PC-3 (cell line): ENCODE measurements at regions not wholly inside any gene's neighbourhood (a gene's known extent, or its start where the extent isn't known, plus 50 kb on each side); places are given as distances from the start of the nearest gene placed in this dataset.
A peak's percentile ranks its signal among the peaks of the same experiment; 100 is the strongest.

Experiments used
- ATAC-seq: fragments of 200-7000 bp; cut with Tn5 transposase; 2 replicates; pipeline ENCODE4 v1.9.1; 2020; ENCODE audit warnings: mild to moderate bottlenecking, moderate library complexity
- BruUV-seq: library from RNA; stranded (reverse); fragments of 400-500 nt; replicated peaks from 2 replicates; lab custom pipeline; 2021; lab: Mats Ljungman, UMichigan
- CTCF ChIA-PET: fragments of 300-600 bp; sonication (Branson Sonifier 250); formaldehyde crosslinking; loops from one replicate; lab custom pipeline; 2022; ENCODE audit warnings: antibody characterized with exemption; lab: Charles Lee
- POLR2A ChIA-PET: fragments of 300-600 bp; sonication (Branson Sonifier 250); formaldehyde crosslinking; loops from one replicate; lab custom pipeline; 2022; ENCODE audit warnings: antibody characterized with exemption; ENCODE audit not compliant: unreplicated experiment; lab: Charles Lee
- DNase-seq: peaks from one replicate; pipeline ENCODE4 v3.0.0-alpha.2; 2015
- H2AFZ ChIP-seq: fragments of 300-600 bp; sonication (generic); 2 replicates; pipeline ENCODE4 v1.6.0; 2016; ENCODE audit warnings: antibody characterized with exemption, low read length
- H3F3A ChIP-seq: fragments of 300-600 bp; sonication (generic); one replicate; pipeline ENCODE4 v1.6.0; 2017; ENCODE audit warnings: antibody characterized with exemption, low read length, control low read depth, mild to moderate bottlenecking; ENCODE audit not compliant: unreplicated experiment
- H3K27ac ChIP-seq: fragments of 300-600 bp; sonication (generic); 2 replicates; pipeline ENCODE4 v1.5.1; 2016; ENCODE audit warnings: mild to moderate bottlenecking, low read length
- H3K27me3 ChIP-seq: fragments of 300-600 bp; sonication (generic); 2 replicates; pipeline ENCODE4 v1.6.1; 2016; ENCODE audit warnings: low read length, mixed read lengths
- H3K36me3 ChIP-seq: fragments of 300-600 bp; sonication (generic); 2 replicates; pipeline ENCODE4 v1.6.1; 2016; ENCODE audit warnings: low read depth, mixed run types, low read length, mixed read lengths
- H3K4me1 ChIP-seq: fragments of 300-600 bp; sonication (generic); 2 replicates; pipeline ENCODE4 v1.5.1; 2016; ENCODE audit warnings: low read length; ENCODE audit not compliant: insufficient read depth
- H3K4me2 ChIP-seq: fragments of 300-600 bp; sonication (generic); 2 replicates; pipeline ENCODE4 v1.6.0; 2016; ENCODE audit warnings: low read length
- H3K4me3 ChIP-seq: fragments of 300-600 bp; sonication (generic); 2 replicates; pipeline ENCODE4 v1.5.1; 2016; ENCODE audit warnings: mild to moderate bottlenecking, low read length, mixed read lengths
- H3K79me2 ChIP-seq: fragments of 300-600 bp; sonication (generic); 2 replicates; pipeline ENCODE4 v1.6.1; 2017; ENCODE audit warnings: low read length, mixed read lengths
- H3K9ac ChIP-seq: fragments of 300-600 bp; sonication (generic); 2 replicates; pipeline ENCODE4 v1.6.0; 2016; ENCODE audit warnings: mild to moderate bottlenecking, low read length
- H3K9me2 ChIP-seq: fragments of 300-600 bp; sonication (generic); replicated peaks from 2 replicates; pipeline ENCODE4 v1.6.1; 2016; ENCODE audit warnings: mixed run types, low read length, mixed read lengths
- H3K9me3 ChIP-seq: fragments of 300-600 bp; sonication (generic); 2 replicates; pipeline ENCODE4 v1.6.1; 2016; ENCODE audit warnings: low read length, mixed read lengths
- H4K20me1 ChIP-seq: fragments of 300-600 bp; sonication (generic); 2 replicates; pipeline ENCODE4 v1.6.1; 2016; ENCODE audit warnings: low read length, mixed read lengths
- EZH2 ChIP-seq: fragments of 300-600 bp; sonication (generic); IDR thresholded peaks from one replicate; pipeline ENCODE4 v1.6.1; 2017; ENCODE audit warnings: antibody characterized with exemption, mild to moderate bottlenecking, low read length; ENCODE audit not compliant: unreplicated experiment
- EZH2phosphoT487 ChIP-seq: fragments of 300-600 bp; sonication (generic); IDR thresholded peaks from 2 replicates; pipeline ENCODE4 v1.6.1; 2018; ENCODE audit warnings: mild to moderate bottlenecking, antibody characterized with exemption, low read length, borderline replicate concordance
- intact Hi-C: fragments of 100-400 bp; cut with micrococcal nuclease; formaldehyde crosslinking; loops from 2 replicates; pipeline ENCODE4 v1.9.0; 2023
- TF ChIP-seq, protein P1 (sequence below): fragments of 300-600 bp; sonication (generic); conservative IDR thresholded peaks from 2 replicates; pipeline ENCODE4 v1.5.1; 2017; ENCODE audit warnings: antibody characterized with exemption, low read depth, mild to moderate bottlenecking, low read length

DNA sequence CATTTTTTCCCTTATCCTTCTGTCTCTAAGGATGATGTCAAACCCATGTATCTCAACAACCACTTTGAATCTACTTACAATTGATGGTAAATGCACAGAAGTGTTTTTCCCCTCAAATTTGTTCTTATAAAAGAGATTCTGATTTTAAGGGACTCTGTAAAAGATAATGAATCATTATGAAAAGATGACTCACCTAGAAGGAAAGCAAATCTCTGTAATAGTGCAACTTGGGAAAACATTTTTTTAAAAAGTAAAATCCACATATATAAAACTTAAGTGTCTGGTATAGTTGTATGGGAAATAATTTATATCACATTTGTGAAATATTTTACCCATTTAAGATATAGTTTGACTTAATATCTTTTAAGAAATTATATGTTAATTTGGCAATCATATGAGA, 137.0 kb downstream of the TINAG start:
- DNase-seq: peak; percentile 5
- Histone ChIP-seq H3K4me2 (no peak overlapping the region), H3K79me2 (no peaks in the 10 kb centered on the region), H3K9me2 (no peaks in the 10 kb centered on the region), H4K20me1 (no peaks in the 10 kb centered on the region), H3F3A (no peaks in the 10 kb centered on the region), H3K9ac (no peak overlapping the region), H3K4me3 (no peak overlapping the region), H3K36me3 (no peaks in the 10 kb centered on the region), H3K4me1 (peaks cover 8% of the 10 kb centered on the region; the same call in 1 of the 2 replicates), H3K9me3 (no peaks in the 10 kb centered on the region), H3K27me3 (no peaks in the 10 kb centered on the region), H3K27ac (no peak overlapping the region), H2AFZ (no peak overlapping the region)
- intact Hi-C loops: no loop called here
- ChIA-PET POLR2A (no interaction called here), CTCF (no interaction called here)
- no TSS peak for BruUV-seq
- ATAC-seq: peak; percentile 60
- TF ChIP-seq, protein P1, sequence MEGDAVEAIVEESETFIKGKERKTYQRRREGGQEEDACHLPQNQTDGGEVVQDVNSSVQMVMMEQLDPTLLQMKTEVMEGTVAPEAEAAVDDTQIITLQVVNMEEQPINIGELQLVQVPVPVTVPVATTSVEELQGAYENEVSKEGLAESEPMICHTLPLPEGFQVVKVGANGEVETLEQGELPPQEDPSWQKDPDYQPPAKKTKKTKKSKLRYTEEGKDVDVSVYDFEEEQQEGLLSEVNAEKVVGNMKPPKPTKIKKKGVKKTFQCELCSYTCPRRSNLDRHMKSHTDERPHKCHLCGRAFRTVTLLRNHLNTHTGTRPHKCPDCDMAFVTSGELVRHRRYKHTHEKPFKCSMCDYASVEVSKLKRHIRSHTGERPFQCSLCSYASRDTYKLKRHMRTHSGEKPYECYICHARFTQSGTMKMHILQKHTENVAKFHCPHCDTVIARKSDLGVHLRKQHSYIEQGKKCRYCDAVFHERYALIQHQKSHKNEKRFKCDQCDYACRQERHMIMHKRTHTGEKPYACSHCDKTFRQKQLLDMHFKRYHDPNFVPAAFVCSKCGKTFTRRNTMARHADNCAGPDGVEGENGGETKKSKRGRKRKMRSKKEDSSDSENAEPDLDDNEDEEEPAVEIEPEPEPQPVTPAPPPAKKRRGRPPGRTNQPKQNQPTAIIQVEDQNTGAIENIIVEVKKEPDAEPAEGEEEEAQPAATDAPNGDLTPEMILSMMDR: no peak
- TF ChIP-seq EZH2 (no peak), EZH2phosphoT487 (no peak)

DNA sequence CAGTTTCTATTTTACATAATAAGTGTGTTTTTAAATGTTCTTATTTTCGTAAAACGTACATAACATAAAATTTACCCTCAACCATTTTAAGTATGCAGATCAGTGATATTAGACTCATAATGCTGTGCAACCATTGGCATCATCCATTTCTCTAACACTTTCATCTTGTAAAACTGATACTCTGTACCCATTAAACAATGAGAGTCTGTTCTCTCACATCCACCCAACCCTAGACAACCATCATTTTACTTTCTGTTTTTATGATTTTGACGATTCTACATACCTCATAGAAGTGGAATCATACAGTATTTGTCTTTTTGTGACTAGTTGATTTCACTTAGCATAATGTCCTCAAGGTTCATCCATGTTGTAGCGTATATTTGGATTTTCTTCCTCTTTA, 140.4 kb downstream of the TINAG start:
- DNase-seq (no peak), ATAC-seq (no peak)
- no peaks in the 10 kb centered on the region for H3K27me3 ChIP-seq
- no peak overlapping the region for H2AFZ ChIP-seq
- no peak overlapping the region for H3K9ac ChIP-seq
- no TSS peak for BruUV-seq
- no peaks in the 10 kb centered on the region for H3K79me2 ChIP-seq
- H3F3A ChIP-seq: no peaks in the 10 kb centered on the region
- H3K4me2 ChIP-seq: no peak overlapping the region
- H3K4me3 ChIP-seq: no peak overlapping the region
- no peaks in the 10 kb centered on the region for H3K9me3 ChIP-seq
- intact Hi-C loops: no loop called here
- TF ChIP-seq EZH2phosphoT487: no peak
- TF ChIP-seq, protein P1: no peak
- no peak for TF ChIP-seq EZH2
- H4K20me1 ChIP-seq: no peaks in the 10 kb centered on the region
- H3K36me3 ChIP-seq: no peaks in the 10 kb centered on the region
- no peaks in the 10 kb centered on the region for H3K9me2 ChIP-seq
- CTCF ChIA-PET: no interaction called here
- POLR2A ChIA-PET: no interaction called here
- H3K27ac ChIP-seq: no peak overlapping the region
- peaks cover 8% of the 10 kb centered on the region; the same call in 1 of the 2 replicates for H3K4me1 ChIP-seq

DNA sequence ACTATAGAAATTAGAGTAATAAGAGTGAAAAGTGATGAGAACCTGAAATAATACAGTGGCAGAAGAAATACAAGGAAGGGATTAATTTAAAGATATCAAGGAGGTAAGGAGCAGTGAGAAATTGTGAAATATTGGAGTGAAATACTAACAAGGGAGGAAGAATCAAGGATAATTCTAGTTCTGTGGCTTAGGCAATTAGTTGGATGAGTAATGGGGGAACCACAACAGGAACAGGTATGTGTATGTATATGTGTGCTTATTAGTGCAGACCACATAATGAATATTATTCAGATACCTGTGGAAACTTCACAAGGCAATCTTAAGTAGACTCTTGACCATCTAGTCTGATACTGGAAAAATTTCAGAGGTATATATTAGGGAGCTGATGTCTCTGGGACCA, 143.3 kb downstream of the TINAG start:
- no peaks in the 10 kb centered on the region for H3K4me1 ChIP-seq
- no peaks in the 10 kb centered on the region for H3K9me3 ChIP-seq
- no peak overlapping the region for H3K27ac ChIP-seq
- H3K36me3 ChIP-seq: no peaks in the 10 kb centered on the region
- no TSS peak for BruUV-seq
- H2AFZ ChIP-seq: no peak overlapping the region
- H3K27me3 ChIP-seq: no peaks in the 10 kb centered on the region
- ATAC-seq (no peak), DNase-seq (no peak)
- CTCF ChIA-PET: no interaction called here
- no peaks in the 10 kb centered on the region for H3K79me2 ChIP-seq
- no peak for TF ChIP-seq EZH2phosphoT487
- TF ChIP-seq, protein P1: no peak
- TF ChIP-seq EZH2: no peak
- POLR2A ChIA-PET: no interaction called here
- intact Hi-C loops: no loop called here
- no peaks in the 10 kb centered on the region for H4K20me1 ChIP-seq
- no peak overlapping the region for H3K4me3 ChIP-seq
- H3K9me2 ChIP-seq: no peaks in the 10 kb centered on the region
- H3F3A ChIP-seq: no peaks in the 10 kb centered on the region
- H3K4me2 ChIP-seq: no peak overlapping the region
- no peak overlapping the region for H3K9ac ChIP-seq
